ENCODE measurements at regions not wholly inside any gene's neighbourhood (a gene's known extent, or its start where the extent isn't known, plus 50 kb on each side); places are given as distances from the start of the nearest gene placed in this dataset.
"Not testable (repeated sequence)": the region's sequence is repeated elsewhere in the genome, so short reads cannot be mapped to it uniquely, and the experiment has no call there.

GRCh38 chr9:106758911-106759310 is 104.1 kb upstream of the ZNF462 start:
- DNase-seq (ENCODE audit: low read depth), result no peak

GRCh38 chr9:106761493-106761892 is 101.5 kb upstream of the ZNF462 start:
- DNase-seq (ENCODE audit: low read depth), result no peak

- DNase-seq (ENCODE audit: low read depth), result no peak
Observed at GRCh38 chr9:106766616-106767015, 96.3 kb upstream of the ZNF462 start.

- no peak for DNase-seq (ENCODE audit: low read depth)
Observed at GRCh38 chr9:106769331-106769730, 93.6 kb upstream of the ZNF462 start.

GRCh38 chr9:106771608-106772007 is 91.4 kb upstream of the ZNF462 start:
- DNase-seq (ENCODE audit: low read depth), result no peak

- DNase-seq (ENCODE audit: low read depth), result no peak
Observed at GRCh38 chr9:106772523-106773290, 90.3 kb upstream of the ZNF462 start.

DNA sequence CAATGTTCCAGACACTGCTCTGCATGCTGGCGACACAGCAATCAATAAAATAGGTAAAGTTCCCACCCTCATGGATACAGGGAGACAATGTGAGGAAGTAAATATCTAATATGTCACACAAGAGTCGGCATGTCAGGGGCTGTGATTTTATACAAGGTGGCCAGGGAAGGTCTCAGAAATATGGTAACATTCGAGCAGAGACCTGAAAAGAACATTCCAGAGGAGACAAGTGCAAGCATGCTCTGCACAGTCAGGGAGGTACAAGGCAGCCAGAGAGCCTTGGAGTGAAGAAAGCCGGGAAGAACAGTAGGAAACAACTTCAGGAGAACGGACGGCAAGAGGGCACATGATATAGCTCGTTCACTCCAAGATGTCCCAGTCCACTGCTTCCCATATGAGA is 89.2 kb upstream of the ZNF462 start:
- no peak for DNase-seq (ENCODE audit: low read depth)

DNA sequence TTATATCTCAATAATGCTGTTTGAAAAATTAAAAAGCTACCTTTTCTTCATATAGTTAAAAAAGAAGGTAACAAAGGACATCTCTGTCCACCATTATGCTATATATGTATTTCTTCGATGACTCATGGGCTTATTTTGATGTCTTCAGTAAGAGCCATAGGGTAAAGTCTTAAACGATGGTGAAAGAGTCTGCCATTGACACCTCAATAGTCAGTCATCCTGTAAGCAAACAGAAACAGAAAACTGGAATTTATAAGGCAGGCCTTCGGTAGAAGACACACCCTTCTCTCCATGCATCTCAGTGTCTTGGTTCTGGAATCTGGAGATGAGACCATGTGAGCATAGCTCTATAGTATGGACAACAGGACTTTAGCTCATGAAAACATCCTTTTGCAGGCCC is 87.0 kb upstream of the ZNF462 start:
- no peak for DNase-seq (ENCODE audit: low read depth)

- no peak for DNase-seq (ENCODE audit: low read depth)
Observed at GRCh38 chr9:106779796-106780195, 83.2 kb upstream of the ZNF462 start.

- no peak for DNase-seq (ENCODE audit: low read depth)
Observed at GRCh38 chr9:106783121-106783520, 79.8 kb upstream of the ZNF462 start.

GRCh38 chr9:106784076-106784475 is 78.9 kb upstream of the ZNF462 start:
- no peak for DNase-seq (ENCODE audit: low read depth)

GRCh38 chr9:106785200-106785599 is 77.8 kb upstream of the ZNF462 start:
- no peak for DNase-seq (ENCODE audit: low read depth)

DNA sequence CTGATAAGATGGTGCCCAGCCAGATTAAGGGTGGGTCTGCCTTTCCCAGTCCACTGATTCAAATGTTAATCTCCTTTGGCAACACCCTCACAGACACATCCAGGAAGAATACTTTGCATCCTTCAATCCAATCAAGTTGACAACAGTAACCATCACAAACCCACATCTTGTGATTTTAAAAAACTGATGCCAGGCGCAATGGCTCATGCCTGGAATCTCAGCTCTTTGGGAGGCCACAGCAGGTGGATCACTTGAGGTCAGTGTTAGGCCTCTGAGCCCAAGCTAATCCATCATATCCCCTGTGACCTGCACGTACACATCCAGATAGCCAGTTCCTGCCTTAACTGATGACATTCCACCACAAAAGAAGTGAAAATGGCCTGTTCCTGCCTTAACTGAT is 74.9 kb upstream of the ZNF462 start:
- not testable (repeated sequence) for DNase-seq (ENCODE audit: low read depth)

- no peak for DNase-seq (ENCODE audit: low read depth)
Observed at GRCh38 chr9:106795031-106795430, 67.9 kb upstream of the ZNF462 start.

GRCh38 chr9:106796771-106797170 is 66.2 kb upstream of the ZNF462 start:
- no peak for DNase-seq (ENCODE audit: low read depth)

DNA sequence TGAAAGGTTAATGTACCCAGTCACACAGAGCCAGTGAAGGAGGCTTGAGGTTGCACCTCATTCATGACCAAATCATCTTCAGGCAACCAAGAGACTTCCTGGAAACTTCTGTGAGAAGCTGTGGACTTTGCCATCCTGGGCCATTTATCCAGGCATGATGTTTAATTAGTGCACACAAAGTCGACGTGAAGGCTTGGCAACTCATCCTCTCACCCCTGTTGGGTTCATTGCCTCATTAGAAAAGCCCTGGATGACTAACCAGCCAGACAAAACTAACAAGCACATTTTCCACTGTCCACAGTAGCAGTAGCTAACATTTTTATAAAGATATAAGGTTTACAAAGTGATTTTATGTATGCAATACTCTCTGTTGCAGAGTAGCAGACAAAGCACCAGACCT is 65.7 kb upstream of the ZNF462 start:
- DNase-seq (ENCODE audit: low read depth), result no peak

DNA sequence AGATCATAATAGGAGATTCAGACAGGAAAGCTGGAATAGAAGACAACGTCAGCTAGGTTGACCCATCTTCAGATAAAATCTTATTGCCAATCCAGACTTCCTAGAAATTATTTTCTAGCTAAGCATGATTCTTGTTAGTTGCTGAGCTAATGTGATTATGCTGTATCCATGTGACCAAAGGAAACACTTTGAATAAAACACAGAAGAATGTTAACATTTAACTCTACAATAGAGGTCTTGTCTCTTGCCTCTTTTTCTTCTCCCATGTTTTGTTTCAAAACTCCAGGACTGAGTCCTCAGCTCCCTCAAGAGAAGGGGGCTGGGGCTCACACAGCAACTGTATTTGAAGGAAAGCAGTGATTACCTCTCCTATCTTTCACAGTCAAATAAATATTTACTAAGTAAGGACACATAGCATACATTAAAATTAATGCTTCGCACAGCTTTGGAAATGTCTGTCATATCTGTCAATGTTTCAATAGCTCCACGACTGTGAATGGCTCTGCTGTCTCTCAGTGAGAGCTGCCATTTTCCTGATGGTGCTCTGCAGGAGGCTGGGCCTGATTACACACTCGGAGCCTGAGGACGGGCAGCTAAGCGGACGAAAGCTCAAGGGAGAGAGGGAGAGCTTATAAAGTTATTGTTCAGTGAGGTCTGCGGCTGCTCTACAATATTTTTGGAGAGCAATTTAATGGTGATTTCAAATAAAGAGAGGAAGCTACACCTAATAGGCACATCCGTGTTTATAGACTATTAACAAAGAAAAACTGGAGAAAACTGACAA is 64.8 kb upstream of the ZNF462 start:
- no peak for DNase-seq (ENCODE audit: low read depth)

- peak; percentile 42 for DNase-seq (ENCODE audit: low read depth)
Observed at GRCh38 chr9:106799152-106799551, 63.8 kb upstream of the ZNF462 start.

DNA sequence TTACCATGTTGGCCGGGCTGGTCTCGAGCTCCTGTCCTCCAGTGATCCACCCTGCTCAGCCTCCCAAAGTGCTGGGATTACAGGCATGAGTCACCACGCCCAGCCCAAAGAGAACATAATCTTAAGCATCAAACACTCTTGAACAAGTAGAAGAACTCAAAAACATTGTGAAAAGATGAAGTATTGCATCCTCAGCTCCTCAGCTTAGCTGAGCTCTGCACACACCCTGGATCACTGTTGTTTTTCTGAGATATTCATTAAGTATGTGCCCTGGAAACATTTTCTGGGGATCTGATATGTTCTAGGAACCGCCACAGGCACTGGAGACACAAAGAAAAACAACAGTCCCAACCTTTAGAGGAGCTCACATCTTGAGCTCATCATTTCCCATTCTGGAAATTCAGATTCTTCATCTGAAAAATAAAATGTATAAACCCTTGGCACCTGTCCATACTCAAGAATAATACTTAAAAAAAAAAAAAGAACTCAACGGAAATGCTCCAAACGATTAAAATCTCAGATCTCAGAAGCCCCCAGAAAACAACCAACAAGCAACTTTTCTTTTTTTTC is 62.2 kb upstream of the ZNF462 start:
- DNase-seq (ENCODE audit: low read depth), result no peak

DNA sequence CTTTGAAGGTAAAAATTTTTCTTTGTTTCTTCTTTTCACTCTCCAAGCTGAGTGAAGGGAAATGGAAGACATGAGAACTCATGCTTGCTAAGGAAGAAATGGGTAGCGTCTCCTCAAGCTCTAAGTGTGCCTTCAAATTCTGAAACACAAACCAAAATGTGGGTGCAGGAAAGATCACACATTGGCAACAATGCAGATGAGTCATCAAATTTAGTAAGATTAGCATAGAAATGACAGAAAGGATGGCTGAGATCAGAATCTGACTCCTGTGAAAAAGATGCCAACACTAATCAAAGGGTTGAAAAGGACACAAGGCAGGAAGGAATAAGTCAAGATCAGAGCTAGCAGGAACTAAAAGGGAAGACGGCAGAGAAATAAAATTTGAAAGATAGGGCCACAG is 61.1 kb upstream of the ZNF462 start:
- no peak for DNase-seq (ENCODE audit: low read depth)

Measured in GM04504 (cell line).